Vagina (tissue), 2 donors: ENCODE measurements at regions not wholly inside any gene's neighbourhood (a gene's known extent, or its start where the extent isn't known, plus 50 kb on each side); places are given as distances from the start of the nearest gene placed in this dataset.

Source experiments
- CTCF ChIP-seq, 3 experiments: fragments of 450-650 bp in 2 of 3; fragments of 200-600 bp in 1 of 3; sonication (generic) in 1 of 3; IDR thresholded peaks; one replicate each; pipeline ENCODE4 v1.5.1; 2017 to 2019; ENCODE audit warnings: antibody characterized with exemption in 3 of 3, mild to moderate bottlenecking in 2 of 3, moderate library complexity in 2 of 3
- POLR2A ChIP-seq, 2 donors: fragments of 450-650 bp; IDR thresholded peaks; one replicate each; pipeline ENCODE4 v1.6.1; 2017; ENCODE audit warnings: antibody characterized with exemption in 2 of 2, mild to moderate bottlenecking in 2 of 2, moderate library complexity in 2 of 2

DNA sequence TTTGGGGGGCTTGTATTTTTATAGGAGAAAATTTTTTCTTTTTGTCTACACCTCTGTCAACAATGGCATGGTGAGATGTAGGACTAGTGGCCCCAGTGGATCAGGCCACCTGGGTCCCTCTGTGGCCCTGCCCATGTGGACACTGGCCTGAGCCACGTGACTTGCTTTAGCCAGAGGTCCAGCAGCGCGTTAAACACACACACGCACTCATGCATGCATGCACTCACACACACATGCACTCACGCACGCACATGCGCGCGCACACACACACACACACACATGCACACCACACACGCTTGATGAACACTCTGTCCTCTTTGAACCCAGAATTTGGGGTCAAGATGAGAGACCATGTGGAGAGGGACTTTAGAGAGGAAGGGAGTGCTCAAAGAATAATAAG, 59.4 kb upstream of the NUP50 start:
- TF ChIP-seq CTCF (IDR thresholded peaks at IDR 0.05) (no peak), POLR2A (IDR thresholded peaks at IDR 0.05) (no peak)
